Endodermal cell (in vitro differentiated cells): ENCODE measurements at regions not wholly inside any gene's neighbourhood (a gene's known extent, or its start where the extent isn't known, plus 50 kb on each side); places are given as distances from the start of the nearest gene placed in this dataset.

Experiments used
- DNase-seq: peaks from one replicate; pipeline ENCODE4 v3.0.0-alpha.2; 2017
- H3K27ac ChIP-seq: 2 replicates; pipeline ENCODE4 v1.5.1; 2013; ENCODE audit warnings: mild to moderate bottlenecking, low read depth, low read length, moderate library complexity
- H3K27me3 ChIP-seq: 2 replicates; pipeline ENCODE4 v1.6.1; 2013; ENCODE audit warnings: mild to moderate bottlenecking, low read length, moderate library complexity; ENCODE audit not compliant: insufficient read depth, control insufficient read depth, poor library complexity, severe bottlenecking
- H3K36me3 ChIP-seq: 2 replicates; pipeline ENCODE4 v1.7.0; 2013; ENCODE audit warnings: mild to moderate bottlenecking, low read length, moderate library complexity; ENCODE audit not compliant: control insufficient read depth, insufficient read depth
- H3K4me1 ChIP-seq: one replicate; pipeline ENCODE4 v1.7.0; 2013; ENCODE audit warnings: low read length; ENCODE audit not compliant: control insufficient read depth, insufficient read depth
- H3K4me3 ChIP-seq: 2 replicates; pipeline ENCODE4 v1.5.1; 2013; ENCODE audit warnings: mild to moderate bottlenecking, low read length, moderate library complexity
- H3K9ac ChIP-seq: 2 replicates; pipeline ENCODE4 v1.6.1; 2013; ENCODE audit warnings: mild to moderate bottlenecking, low read length, moderate library complexity; ENCODE audit not compliant: poor library complexity, severe bottlenecking; ENCODE audit errors: extremely low read depth
- H3K9me3 ChIP-seq: 2 replicates; pipeline ENCODE4 v1.6.1; 2013; ENCODE audit warnings: mild to moderate bottlenecking, low read length, moderate library complexity; ENCODE audit not compliant: control insufficient read depth
- H3K27ac Mint-ChIP-seq: 2 replicates; pipeline ENCODE4 v1.8.0; 2020; ENCODE audit warnings: mixed read lengths
- H3K27me3 Mint-ChIP-seq: 2 replicates; pipeline ENCODE4 v1.8.0; 2021; ENCODE audit warnings: mild to moderate bottlenecking, mixed read lengths; ENCODE audit not compliant: insufficient read depth
- H3K36me3 Mint-ChIP-seq: 2 replicates; pipeline ENCODE4 v1.8.0; 2020; ENCODE audit warnings: low read depth, mixed read lengths
- H3K4me1 Mint-ChIP-seq: 2 replicates; pipeline ENCODE4 v1.8.0; 2020; ENCODE audit warnings: mixed read lengths
- H3K4me3 Mint-ChIP-seq: 2 replicates; pipeline ENCODE4 v1.8.0; 2020; ENCODE audit warnings: mild to moderate bottlenecking, moderate library complexity, mixed read lengths
- H3K9me3 Mint-ChIP-seq: 2 replicates; pipeline ENCODE4 v1.8.0; 2020; ENCODE audit warnings: mild to moderate bottlenecking, mixed read lengths
- WGBS, 2 experiments: methylation state at CpG; one replicate each; pipeline versions ENCODE4 v1.1.5 to v1.1.7; 2013; ENCODE audit warnings: missing lambda C conversion rate in 2 of 2, mixed read lengths in 1 of 2; ENCODE audit not compliant: insufficient coverage in 1 of 2, insufficient read length in 1 of 2; 5-methylcytosine and 5-hydroxymethylcytosine counted together
- TF ChIP-seq, protein P1 (sequence below): fragments of 200-600 bp; sonication (generic); conservative IDR thresholded peaks from 2 replicates; pipeline ENCODE4 v1.5.0; 2021; ENCODE audit warnings: antibody characterized with exemption, mild to moderate bottlenecking

DNA sequence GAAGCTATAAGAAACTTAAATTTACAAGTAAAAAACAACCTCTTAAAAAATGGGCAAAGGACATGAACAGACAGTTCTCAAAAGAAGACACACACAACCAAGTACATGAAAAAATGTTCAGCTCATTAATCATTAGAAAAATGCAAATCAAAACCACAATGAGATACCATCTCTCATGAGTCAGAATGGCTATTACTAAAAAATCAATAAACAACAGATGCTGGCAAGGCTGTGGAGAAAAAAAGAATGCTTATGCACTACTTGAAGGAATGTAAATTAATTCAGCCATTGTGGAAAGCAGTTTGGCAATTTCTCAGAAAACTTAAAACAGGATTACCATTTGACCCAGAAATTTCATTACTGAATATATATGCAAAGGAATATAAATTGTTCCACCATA is 666.3 kb upstream of the GRIA3 start:
- TF ChIP-seq, protein P1, sequence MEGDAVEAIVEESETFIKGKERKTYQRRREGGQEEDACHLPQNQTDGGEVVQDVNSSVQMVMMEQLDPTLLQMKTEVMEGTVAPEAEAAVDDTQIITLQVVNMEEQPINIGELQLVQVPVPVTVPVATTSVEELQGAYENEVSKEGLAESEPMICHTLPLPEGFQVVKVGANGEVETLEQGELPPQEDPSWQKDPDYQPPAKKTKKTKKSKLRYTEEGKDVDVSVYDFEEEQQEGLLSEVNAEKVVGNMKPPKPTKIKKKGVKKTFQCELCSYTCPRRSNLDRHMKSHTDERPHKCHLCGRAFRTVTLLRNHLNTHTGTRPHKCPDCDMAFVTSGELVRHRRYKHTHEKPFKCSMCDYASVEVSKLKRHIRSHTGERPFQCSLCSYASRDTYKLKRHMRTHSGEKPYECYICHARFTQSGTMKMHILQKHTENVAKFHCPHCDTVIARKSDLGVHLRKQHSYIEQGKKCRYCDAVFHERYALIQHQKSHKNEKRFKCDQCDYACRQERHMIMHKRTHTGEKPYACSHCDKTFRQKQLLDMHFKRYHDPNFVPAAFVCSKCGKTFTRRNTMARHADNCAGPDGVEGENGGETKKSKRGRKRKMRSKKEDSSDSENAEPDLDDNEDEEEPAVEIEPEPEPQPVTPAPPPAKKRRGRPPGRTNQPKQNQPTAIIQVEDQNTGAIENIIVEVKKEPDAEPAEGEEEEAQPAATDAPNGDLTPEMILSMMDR: no peak
- Mint-ChIP-seq H3K27ac (no peak overlapping the region), H3K4me3 (no peak overlapping the region), H3K4me1 (no peaks in the 10 kb centered on the region), H3K36me3 (no peaks in the 10 kb centered on the region), H3K9me3 (peaks cover 57% of the 10 kb centered on the region), H3K27me3 (no peaks in the 10 kb centered on the region)
- Histone ChIP-seq H3K9ac (no peak overlapping the region), H3K4me1 (no peaks in the 10 kb centered on the region), H3K9me3 (no peaks in the 10 kb centered on the region), H3K27me3 (no peaks in the 10 kb centered on the region), H3K27ac (no peak overlapping the region), H3K36me3 (no peaks in the 10 kb centered on the region), H3K4me3 (no peak overlapping the region)
- DNase-seq: no peak

DNA sequence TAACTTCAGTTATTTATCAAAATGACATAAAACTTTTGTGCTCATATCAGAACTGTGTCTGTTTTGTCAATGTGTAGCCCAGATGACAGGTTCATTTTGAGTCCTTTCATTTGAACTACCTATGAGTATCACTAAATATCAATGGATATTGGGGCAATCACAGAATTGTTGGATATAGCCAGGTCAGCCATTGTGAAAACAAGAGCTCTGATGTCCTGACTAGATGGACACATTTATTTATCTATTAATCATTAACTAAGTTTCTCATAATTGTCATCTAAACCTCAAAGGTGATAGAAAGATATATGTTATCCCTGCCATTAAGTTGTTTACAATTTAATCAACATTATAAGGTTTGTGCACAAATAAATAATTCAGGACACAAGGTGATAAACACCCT is 638.3 kb upstream of the GRIA3 start:
- Mint-ChIP-seq H3K27ac (no peak overlapping the region), H3K27me3 (no peaks in the 10 kb centered on the region), H3K36me3 (no peaks in the 10 kb centered on the region), H3K4me1 (no peaks in the 10 kb centered on the region), H3K4me3 (no peak overlapping the region), H3K9me3 (peaks cover 31% of the 10 kb centered on the region)
- no peaks in the 10 kb centered on the region for H3K36me3 ChIP-seq
- H3K9me3 ChIP-seq: no peaks in the 10 kb centered on the region
- no peak overlapping the region for H3K27ac ChIP-seq
- no peak overlapping the region for H3K4me3 ChIP-seq
- TF ChIP-seq, protein P1: no peak
- no peaks in the 10 kb centered on the region for H3K4me1 ChIP-seq
- no peak for DNase-seq
- H3K9ac ChIP-seq: no peak overlapping the region
- H3K27me3 ChIP-seq: no peaks in the 10 kb centered on the region

DNA sequence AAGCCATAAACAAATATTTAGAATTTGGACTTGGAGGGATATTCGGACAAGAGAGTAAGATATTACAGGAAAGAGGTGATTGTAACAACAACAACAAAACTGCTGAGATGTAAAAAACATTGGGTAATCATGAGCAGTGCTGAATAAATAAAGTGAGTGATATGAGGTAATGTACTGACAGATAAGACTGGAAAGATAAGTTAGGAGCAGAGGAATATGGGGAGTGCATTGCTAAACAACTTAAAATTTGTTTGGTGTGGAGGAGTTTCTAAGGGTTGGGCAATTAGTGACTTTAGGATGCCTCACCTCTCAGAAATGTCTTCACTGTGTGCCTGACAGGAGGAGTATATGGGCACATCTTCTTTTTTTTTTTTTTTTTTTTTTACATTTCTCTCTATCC is 637.8 kb upstream of the GRIA3 start:
- H3K4me1 Mint-ChIP-seq: no peaks in the 10 kb centered on the region
- Histone ChIP-seq H3K9ac (no peak overlapping the region), H3K36me3 (no peaks in the 10 kb centered on the region), H3K9me3 (no peaks in the 10 kb centered on the region), H3K27ac (no peak overlapping the region), H3K4me3 (no peak overlapping the region), H3K27me3 (no peaks in the 10 kb centered on the region), H3K4me1 (no peaks in the 10 kb centered on the region)
- 83 to 86% methylated on average over 1 of the region's 1 CpG for WGBS, 2 experiments
- TF ChIP-seq, protein P1: no peak
- no peak overlapping the region for H3K4me3 Mint-ChIP-seq
- no peaks in the 10 kb centered on the region for H3K27me3 Mint-ChIP-seq
- H3K36me3 Mint-ChIP-seq: no peaks in the 10 kb centered on the region
- H3K27ac Mint-ChIP-seq: no peak overlapping the region
- peaks cover 28% of the 10 kb centered on the region for H3K9me3 Mint-ChIP-seq
- no peak for DNase-seq
